GM19025 (cell line): ENCODE measurements at regions not wholly inside any gene's neighbourhood (a gene's known extent, or its start where the extent isn't known, plus 50 kb on each side); places are given as distances from the start of the nearest gene placed in this dataset.
"Not testable (repeated sequence)": the region's sequence is repeated elsewhere in the genome, so short reads cannot be mapped to it uniquely, and the experiment has no call there.

Experiments
- ATAC-seq: cut with Tn5 transposase; IDR thresholded peaks from one replicate; pipeline ENCODE4 v1.9.1; 2021; ENCODE audit warnings: mild to moderate bottlenecking, low read depth, moderate library complexity; ENCODE audit not compliant: unreplicated experiment

DNA sequence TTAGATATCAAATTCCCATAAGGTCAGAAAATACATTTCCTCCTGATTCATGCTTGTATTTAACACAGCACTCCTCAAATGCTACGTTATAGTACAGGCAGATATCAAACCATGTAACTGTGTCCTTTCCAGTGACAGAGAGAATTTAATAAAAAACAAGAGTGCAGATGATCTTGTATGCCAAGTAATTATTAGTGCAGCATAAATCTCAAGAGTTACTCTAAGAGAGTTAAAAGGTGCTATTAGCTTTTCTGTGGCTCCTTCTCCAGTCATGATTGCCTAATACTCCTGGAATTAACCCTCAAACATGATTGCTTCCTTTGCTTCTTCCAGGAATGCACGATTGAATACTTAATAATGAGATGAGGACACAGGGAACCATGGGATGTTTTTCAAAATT lies 413.0 kb upstream of the DPH6 start:
- no peak for ATAC-seq

DNA sequence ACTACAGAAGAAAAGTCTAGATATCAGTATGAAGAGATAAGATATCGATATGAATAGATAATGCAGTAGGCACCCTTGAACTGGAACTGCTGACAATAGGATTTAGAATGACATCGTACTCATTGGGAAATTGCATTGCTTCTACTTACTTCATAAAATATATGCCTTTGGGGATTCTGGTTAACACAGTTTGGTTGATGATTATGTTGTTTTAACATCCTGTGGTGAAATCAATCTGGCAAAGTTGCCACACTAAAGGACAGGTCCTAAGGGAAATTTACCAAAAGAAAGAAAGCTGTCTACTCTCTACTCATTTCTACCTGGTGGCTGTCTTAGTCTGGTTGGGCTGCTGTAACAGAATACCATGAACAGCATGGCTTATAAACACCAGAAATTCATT lies 417.4 kb upstream of the DPH6 start:
- ATAC-seq, result no peak

DNA sequence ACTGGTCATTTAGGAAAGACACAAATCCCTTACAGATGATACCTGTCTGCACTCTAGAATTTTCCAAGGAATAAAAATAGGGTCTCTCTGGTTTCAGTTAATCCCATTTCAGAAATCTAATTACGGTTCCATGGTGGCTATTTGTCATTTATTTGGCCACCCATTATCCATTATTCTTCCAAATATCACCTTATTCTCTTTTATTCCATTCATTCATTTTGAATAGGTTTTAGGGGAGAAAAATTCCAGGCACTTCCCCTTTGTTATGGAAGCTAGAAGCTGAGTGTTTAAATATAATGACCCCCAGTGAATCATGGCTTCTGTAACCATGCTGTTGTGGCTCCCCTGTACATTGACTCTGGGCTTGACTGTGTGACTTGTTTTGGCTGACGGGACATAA lies 420.8 kb upstream of the DPH6 start:
- ATAC-seq, result no peak

DNA sequence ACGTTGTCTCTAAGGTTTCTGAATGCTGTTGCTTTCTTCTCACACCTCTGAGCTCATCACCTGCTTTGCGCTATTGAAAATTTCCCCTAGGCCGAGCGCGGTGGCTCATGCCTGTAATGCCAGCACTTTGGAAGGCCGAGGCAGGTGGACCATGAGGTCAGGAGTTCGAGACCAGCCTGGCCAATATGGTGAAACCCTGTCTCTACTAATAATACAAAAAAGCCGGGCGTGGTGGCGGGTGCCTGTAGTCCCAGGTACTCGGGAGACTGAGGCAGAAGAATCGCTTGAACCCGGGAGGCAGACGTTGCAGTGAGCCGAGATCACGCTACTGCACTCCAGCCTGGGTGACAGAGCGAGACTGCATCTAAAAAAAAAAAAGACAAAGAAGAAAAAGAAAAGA lies 422.0 kb upstream of the DPH6 start:
- not testable (repeated sequence) for ATAC-seq

DNA sequence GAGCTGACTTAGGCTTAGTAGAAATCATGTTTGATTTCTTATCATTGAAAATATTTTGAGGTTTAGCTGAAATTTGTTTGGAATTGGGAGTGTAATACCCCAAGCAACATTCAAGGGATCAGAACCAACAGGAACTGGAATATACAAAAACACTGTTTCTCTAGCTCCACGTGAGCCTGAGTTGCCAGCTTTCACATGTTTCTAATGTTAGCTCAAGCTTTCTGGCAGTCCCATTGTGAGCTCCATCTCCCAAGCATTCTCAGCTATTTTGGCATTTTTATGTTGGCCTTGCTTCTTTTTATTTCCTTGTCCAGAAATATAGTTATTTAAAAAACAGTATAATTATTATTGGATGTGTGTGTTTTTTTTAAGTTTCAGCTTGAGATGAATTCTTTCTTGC lies 427.1 kb upstream of the DPH6 start:
- ATAC-seq, result no peak

DNA sequence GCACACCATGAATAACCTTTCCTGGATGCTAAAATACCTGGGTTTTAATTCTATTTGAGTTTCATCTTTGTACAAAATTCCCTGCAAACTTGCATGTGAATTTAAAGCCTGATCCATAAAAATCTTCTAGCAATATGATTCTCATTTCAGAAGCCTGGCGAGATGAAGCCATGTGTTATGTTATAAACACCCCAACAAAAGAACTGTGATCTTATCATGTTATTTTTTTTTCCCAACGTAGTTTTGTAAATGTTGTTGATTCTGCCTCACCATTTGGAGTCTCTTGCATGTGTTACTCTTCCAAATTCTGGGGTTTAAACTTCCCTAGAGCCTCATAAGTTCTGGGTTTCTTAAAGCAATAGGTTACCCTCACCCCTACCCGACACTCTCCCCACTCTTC lies 428.1 kb upstream of the DPH6 start:
- ATAC-seq, result no peak

DNA sequence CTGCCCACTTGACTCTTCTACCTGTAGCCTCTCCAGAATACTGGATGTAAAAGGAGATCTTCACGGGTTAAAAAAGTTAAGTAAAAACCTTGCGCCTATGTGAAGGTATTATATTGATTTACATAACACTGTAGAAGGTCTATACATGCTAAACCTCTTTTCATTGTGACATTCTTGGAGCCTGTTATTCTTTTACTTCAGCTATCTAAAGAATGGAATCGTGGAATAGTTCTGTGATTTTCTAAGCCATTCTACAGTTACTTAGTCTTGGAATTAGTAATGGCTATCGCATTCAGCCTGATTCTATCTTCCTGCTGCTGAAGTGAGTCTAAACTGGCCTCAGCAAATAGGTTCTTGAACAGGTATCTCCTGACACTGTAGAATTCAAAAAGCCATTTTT lies 430.0 kb upstream of the DPH6 start:
- ATAC-seq, result no peak

DNA sequence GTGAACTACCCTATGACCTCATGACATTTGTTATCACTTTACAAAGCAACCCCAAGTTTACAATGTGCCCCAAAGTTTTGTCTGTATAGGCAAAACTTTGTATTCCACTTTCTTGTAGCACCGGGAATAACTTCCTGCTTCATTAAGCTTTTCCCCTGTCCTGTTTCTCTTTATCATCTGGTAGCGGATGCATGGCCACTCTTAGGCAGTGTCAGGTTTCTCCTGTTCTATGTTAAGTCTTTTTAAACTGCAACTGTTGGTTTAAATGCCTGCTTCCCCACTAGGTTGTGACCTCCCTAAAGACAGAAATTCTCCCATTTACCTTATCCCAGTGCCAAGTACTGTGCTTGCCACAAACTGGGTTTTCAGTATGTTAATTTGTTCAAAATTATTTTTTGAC lies 433.6 kb upstream of the DPH6 start:
- ATAC-seq, result no peak

DNA sequence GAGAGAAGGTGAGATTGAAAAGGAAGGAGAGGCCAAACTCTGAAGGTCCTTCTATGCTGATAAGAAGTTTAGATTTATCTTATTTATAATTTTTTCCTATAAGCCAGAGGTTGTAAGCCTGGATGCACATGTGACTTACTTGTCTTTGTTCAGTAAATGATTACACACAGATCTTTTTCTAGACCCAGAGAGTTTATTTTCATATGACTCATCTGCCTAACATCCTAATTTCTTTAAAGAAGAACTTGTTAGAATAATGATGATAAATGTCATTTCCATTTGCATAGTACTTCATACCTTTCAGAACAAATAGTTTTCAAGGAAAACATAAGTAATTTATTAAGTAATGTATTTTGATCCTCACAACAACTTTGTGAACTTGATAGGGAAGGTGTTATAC lies 434.8 kb upstream of the DPH6 start:
- no peak for ATAC-seq

DNA sequence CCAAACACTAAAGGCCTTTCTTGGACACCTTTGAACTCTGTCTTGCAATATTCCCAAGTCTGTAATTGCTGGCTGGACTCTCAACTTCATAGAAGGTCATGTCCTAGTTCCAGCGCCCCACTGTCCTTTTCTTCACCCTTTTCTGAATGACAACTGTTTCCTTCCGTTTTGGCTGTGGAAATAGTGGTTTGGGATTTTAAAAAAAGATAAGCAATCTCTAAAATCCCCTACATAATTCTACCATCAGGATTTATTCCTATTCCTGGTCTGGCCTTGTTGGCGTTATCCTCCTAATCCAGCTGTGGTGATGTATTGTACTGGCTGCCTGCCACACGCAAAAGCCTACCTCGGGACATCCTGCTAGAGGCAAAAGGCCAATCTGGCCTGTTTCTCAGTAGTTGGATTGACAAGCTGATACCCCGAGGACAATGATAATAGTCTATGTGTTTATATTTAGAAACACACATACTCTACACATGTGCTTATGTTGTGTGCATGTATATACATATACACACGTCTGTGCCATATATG lies 440.3 kb upstream of the DPH6 start:
- ATAC-seq, result no peak

DNA sequence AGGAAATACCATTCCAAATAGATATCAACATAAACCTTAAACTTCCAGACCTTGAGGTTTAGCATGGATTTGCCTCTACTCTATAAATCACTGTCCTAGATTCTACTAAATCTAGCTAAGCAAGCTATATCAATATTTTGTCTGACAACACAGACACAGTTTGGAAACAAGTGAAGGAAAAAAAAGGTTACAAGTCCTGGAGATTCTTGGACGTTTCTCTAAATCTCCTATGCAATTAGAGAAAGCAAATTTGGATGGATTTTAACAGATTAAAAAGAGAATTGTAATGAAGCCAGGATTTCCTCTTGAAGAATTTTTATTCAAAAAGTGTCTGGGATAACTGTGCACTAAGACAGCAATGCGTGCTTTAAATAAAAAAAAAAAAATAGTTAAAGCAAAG lies 441.1 kb upstream of the DPH6 start:
- ATAC-seq, result no peak

DNA sequence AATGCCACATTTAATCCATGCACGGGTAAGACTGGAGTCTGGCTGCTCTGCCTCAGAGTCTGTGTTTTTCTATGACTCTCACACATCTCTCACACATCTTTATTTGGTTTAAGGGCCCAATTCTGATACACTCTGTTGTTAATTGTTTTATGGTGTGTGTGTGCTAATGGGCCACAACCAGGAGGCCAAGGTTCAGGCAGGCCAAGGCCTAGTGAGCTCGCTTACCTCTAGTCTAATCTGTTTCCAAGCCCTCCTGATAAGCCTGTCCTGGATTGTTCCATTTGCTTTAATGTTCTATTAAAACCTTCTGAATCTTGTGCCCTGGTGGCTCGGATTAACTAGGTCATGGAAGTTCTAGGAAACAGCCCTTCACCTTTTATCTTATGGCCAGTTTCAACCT lies 445.4 kb upstream of the DPH6 start:
- ATAC-seq, result no peak

DNA sequence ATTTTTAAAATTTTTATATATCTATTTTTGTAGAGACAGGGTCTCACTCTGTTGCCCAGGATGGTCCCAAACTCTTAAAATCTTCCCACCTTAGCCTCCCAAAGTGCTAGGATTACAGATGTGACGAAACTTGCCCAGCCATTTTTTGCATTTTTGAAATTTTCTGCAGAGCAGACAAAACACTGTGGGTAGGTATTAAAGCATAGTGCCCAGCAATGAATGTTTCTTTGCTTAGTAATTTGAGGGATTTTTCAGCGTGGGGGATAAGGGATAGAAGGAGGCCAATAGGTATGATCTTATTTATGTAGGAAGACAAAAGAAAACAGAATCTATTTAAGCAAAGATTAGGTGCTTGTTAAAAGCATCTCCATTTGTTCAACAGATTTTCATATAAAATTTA lies 446.8 kb upstream of the DPH6 start:
- ATAC-seq, result no peak

DNA sequence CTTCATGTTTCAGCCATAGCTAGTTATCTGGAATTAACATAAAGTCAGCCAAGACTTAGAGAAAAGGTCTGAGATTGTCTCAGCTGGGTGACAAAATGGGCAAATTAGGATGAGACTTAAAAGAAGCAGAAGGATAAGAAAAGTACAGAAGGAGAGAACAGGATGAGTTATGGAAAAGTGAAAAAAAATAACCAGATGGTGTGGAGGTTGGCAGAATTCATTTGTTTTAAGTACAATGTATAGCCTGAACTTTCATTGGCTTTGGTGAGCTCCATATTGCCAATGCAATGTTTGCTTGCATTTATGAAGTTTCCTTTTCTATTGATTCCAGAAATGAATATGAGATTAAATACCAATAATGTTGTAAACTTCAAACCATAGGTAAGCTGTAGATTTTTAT lies 447.2 kb upstream of the DPH6 start:
- no peak for ATAC-seq

DNA sequence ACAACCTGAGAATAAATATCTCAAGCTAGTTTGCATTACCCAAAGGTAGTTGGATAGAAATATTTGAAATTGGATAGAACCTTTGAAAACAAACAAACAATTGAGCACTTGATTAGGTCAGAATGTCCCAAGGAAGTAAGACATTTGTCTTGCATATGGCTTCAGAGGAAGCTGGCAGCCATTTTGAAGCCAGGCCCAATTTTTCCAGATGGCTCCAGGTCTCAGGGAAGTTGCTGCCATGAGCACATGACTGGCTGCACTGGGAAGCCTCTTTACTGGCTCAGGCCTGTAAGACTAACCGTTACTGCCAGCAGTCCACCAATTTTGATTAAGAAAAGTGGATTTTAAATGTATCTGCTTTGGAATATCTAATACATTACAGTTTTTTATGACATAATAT lies 448.9 kb upstream of the DPH6 start:
- no peak for ATAC-seq

DNA sequence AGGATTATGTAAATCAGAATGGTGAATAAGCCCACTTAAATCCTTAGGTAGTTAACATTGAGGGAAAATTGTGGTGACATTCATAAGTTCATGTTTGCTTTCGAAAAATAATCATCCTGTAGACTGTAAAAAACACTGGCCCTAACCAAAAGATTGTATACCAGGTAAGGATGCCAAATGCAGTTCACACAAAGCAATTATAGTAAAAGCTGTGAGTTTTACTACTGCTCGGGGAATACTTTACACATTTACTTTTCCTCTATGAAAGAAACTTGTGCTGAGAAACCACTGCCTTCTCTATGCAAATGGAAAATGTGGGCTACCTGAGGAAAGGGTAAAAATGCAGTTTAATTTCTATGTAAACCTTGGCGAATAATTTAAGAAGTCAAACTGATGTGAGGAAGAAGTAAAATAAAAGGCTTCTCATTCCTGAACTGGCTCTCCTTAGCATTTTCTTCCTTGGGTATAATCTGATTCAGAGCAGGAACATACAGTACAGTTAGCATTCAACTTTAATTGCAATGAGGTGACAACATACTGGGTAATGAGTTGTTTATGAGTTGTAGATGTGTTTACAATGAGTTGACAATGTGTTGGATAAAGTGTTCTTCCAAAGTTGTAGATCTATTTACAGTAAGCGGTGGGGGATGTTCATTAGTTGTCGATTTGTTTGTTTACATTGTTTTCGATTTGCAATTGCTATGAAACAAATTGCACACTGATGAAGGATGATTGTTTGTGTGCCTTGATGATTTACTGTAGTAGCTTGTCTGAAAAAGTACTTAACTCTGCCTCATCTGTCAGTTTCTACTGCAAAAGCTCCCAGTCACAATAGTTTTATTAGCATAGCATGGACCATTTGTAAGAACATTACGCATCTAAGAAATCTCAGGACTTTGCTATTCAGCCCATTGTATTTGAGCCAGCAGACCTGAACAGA lies 453.0 kb upstream of the DPH6 start:
- no peak for ATAC-seq

DNA sequence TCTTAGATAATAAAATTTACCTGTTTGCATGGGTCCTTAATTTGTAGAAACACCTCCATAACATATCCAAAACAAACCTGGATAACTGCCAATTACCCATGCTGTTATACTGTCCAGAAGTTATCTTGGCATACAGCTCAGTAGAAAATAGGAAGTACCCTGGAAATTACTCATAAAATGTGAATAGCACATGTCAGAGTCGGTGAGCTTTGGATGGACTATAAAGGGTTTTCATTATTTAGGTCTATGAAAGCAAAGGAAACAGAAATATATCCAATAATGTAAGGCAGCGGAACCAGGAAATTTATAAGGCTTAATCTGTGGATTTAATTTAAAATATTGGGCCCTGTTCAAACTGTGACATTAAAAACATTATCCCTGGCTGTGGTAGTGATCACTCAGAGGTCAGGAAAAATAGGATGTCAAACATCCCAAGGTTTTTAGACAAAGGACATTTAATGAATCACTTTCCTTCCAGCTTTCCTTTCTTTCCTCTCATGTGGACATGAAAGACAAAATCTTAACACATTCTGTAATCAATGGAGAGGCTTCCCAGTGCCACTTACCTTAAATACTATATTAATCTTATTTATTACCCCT lies 459.0 kb upstream of the DPH6 start:
- no peak for ATAC-seq

DNA sequence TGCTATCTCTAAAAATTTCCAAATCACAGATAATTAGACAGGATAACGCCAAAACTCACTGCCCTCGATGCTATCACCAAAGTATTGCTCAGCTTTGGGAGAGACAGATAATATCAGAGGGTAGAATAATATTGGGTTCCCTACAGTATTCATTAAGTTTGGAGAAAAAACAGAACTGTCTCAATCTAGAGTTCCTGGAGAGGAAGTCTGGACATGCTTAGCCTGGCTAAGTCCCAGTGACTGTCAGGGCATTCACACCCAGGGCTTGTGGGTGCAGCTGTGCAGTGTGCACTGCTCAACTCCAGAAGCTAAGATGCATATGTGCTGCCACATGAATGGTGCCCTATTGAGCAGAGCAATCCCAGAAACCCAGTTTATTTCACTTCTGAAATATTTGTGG lies 459.6 kb upstream of the DPH6 start:
- ATAC-seq, result no peak

DNA sequence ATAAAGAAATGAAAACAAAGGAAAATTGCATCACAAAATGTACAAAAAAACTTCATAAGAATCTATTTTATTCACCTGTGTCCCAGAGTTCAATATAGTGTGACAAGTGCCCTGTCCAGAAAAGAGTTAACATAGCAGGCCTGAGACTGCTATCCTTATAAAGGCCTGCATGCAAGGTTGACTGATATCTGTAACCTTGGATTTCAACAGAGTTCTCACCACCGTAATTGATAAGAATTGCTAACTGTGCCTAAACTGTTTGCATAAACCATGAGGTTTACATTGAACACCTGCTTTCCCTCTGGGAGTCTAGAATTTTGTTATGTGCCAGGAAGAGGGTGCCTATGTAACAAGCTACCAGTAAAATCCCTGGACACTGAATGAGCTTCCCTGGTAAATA lies 461.7 kb upstream of the DPH6 start:
- no peak for ATAC-seq

DNA sequence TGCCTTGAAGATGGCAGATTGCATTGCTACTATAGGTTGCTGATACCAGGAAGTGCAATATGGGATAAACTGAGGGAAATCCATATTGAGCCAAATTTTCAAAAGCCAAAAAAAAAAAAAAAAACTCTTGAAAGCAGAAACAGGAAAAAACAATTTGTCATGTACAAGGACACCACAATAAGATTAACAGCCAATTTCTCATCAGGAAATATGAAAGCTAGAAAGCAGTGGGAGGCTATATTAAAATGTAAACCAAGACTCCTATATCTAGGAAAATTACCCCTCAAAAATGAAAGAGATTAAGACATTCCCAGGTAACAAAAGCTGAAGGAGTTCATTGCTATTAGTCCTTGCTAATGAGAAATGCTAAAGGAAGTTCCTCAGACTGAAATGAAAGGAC lies 462.8 kb upstream of the DPH6 start:
- ATAC-seq, result no peak

DNA sequence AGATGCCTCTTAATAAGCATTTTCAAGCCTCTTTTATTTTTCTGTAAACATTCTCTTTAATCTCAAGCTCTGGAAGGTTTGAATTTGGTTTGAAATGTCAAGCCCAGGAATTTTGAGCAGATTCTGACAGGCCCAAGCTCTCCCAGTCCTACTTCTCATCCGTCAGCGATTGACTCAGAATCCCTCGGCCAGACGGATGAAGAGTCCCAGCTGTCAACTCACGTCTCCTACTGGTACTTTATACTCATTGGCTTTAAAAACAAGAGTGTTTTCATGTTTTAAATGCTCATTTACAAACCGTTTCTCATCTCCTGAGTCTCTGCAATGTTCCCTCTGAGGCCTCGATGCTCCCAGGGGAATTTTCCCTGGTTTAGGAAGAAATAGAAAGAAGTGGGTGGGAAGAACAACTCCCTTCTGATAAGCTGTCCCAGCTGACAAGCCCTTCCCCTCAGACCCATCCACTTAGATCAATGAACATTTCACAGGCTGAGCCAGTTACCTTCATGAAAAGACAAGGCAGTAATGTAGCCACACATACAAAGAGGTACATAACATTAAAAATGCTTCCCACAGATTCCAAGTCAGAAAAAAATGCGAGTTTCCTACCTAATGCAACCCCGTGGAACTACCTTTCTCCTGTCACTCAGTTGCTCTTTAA lies 478.2 kb upstream of the DPH6 start:
- no peak for ATAC-seq
